GM23338 (cell line): ENCODE measurements at regions not wholly inside any gene's neighbourhood (a gene's known extent, or its start where the extent isn't known, plus 50 kb on each side); places are given as distances from the start of the nearest gene placed in this dataset.

ENCODE experiments used
- ATAC-seq: fragments of 200-7000 bp; cut with Tn5 transposase; 3 replicates; pipeline ENCODE4 v1.9.1; 2020
- DNase-seq: peaks from one replicate; pipeline ENCODE4 v3.0.0-alpha.2; 2015; ENCODE audit warnings: low spot score
- H2AFZ ChIP-seq: fragments of 200-600 bp; sonication (generic); 2 replicates; pipeline ENCODE4 v1.8.0; 2016; ENCODE audit warnings: antibody characterized with exemption, mild to moderate bottlenecking, moderate library complexity
- H3F3A ChIP-seq: fragments of 200-600 bp; sonication (generic); replicated peaks from 2 replicates; pipeline ENCODE4 v1.8.0; 2017; ENCODE audit warnings: antibody characterized with exemption, mixed run types, low read depth
- H3K27ac ChIP-seq: fragments of 200-600 bp; sonication (generic); 2 replicates; pipeline ENCODE4 v1.6.1; 2016; ENCODE audit warnings: low read depth
- H3K27me3 ChIP-seq: fragments of 200-600 bp; sonication (generic); 2 replicates; pipeline ENCODE4 v1.8.0; 2016; ENCODE audit warnings: mild to moderate bottlenecking, mixed run types, moderate library complexity; ENCODE audit not compliant: insufficient read depth
- H3K36me3 ChIP-seq: fragments of 200-600 bp; sonication (generic); 2 replicates; pipeline ENCODE4 v1.8.0; 2016; ENCODE audit warnings: mild to moderate bottlenecking; ENCODE audit not compliant: insufficient read depth
- H3K4me1 ChIP-seq: fragments of 200-600 bp; sonication (generic); 2 replicates; pipeline ENCODE4 v1.8.0; 2016; ENCODE audit warnings: mild to moderate bottlenecking, moderate library complexity; ENCODE audit not compliant: insufficient read depth
- H3K4me2 ChIP-seq: fragments of 200-600 bp; sonication (generic); 2 replicates; pipeline ENCODE4 v1.7.1; 2017; ENCODE audit warnings: mixed run types
- H3K4me3 ChIP-seq: fragments of 200-600 bp; sonication (generic); 2 replicates; pipeline ENCODE4 v1.6.1; 2016; ENCODE audit warnings: mixed run types
- H3K79me2 ChIP-seq: fragments of 200-600 bp; sonication (generic); replicated peaks from 2 replicates; pipeline ENCODE4 v1.8.0; 2017; ENCODE audit warnings: mild to moderate bottlenecking; ENCODE audit not compliant: insufficient read depth
- H3K9me2 ChIP-seq: fragments of 200-600 bp; sonication (generic); 2 replicates; pipeline ENCODE4 v1.8.0; 2017; ENCODE audit not compliant: insufficient read depth
- H4K20me1 ChIP-seq: fragments of 200-600 bp; sonication (generic); replicated peaks from 2 replicates; pipeline ENCODE4 v1.8.0; 2017; ENCODE audit warnings: mild to moderate bottlenecking; ENCODE audit not compliant: insufficient read depth
- H3K27ac Mint-ChIP-seq: 2 replicates; pipeline ENCODE4 v1.8.0; 2020; ENCODE audit warnings: inconsistent platforms, mild to moderate bottlenecking, moderate library complexity, mixed read lengths
- H3K27me3 Mint-ChIP-seq: 3 replicates; pipeline ENCODE4 v1.8.0; 2022; ENCODE audit warnings: low read depth, mild to moderate bottlenecking, moderate library complexity, mixed read lengths, inconsistent platforms; ENCODE audit not compliant: insufficient read depth, poor library complexity
- H3K36me3 Mint-ChIP-seq: 3 replicates; pipeline ENCODE4 v1.8.0; 2021; ENCODE audit warnings: low read depth, mild to moderate bottlenecking, inconsistent platforms, moderate library complexity, mixed read lengths
- H3K4me1 Mint-ChIP-seq: 3 replicates; pipeline ENCODE4 v1.8.0; 2020; ENCODE audit warnings: mild to moderate bottlenecking, inconsistent platforms, mixed read lengths
- H3K4me3 Mint-ChIP-seq: 3 replicates; pipeline ENCODE4 v1.8.0; 2021; ENCODE audit warnings: moderate library complexity, mild to moderate bottlenecking, inconsistent platforms, mixed read lengths
- H3K9me3 Mint-ChIP-seq: 3 replicates; pipeline ENCODE4 v1.8.0; 2020; ENCODE audit warnings: moderate library complexity, mild to moderate bottlenecking, inconsistent platforms, mixed read lengths
- CREB1 ChIP-seq: fragments of 250-450 bp; sonication (Bioruptor Pico); IDR thresholded peaks from 2 replicates; pipeline ENCODE4 v1.5.0; 2020; ENCODE audit warnings: low read depth, mild to moderate bottlenecking, moderate library complexity
- CTCF ChIP-seq, 2 experiments: fragments of 200-600 bp in 1 of 2; sonication (generic) in 1 of 2; conservative IDR thresholded peaks; 2 replicates each; pipeline versions ENCODE4 v1.5.1 to v1.6.1; 2016 to 2017; ENCODE audit warnings: antibody characterized with exemption in 2 of 2, low read depth in 2 of 2, mild to moderate bottlenecking in 2 of 2, moderate library complexity in 1 of 2
- JUNB ChIP-seq: IDR thresholded peaks from one replicate; pipeline ENCODE4 v1.6.1; 2016; ENCODE audit warnings: antibody characterized with exemption; ENCODE audit not compliant: unreplicated experiment
- POLR2AphosphoS5 ChIP-seq: IDR thresholded peaks from 2 replicates; pipeline ENCODE4 v1.6.1; 2016; ENCODE audit warnings: antibody characterized with exemption, low read depth
- TF ChIP-seq, protein P1 (sequence below): fragments of 250-450 bp; sonication (Bioruptor Pico); IDR thresholded peaks from 2 replicates; pipeline ENCODE4 v1.5.0; 2020; ENCODE audit warnings: mild to moderate bottlenecking, moderate library complexity

DNA sequence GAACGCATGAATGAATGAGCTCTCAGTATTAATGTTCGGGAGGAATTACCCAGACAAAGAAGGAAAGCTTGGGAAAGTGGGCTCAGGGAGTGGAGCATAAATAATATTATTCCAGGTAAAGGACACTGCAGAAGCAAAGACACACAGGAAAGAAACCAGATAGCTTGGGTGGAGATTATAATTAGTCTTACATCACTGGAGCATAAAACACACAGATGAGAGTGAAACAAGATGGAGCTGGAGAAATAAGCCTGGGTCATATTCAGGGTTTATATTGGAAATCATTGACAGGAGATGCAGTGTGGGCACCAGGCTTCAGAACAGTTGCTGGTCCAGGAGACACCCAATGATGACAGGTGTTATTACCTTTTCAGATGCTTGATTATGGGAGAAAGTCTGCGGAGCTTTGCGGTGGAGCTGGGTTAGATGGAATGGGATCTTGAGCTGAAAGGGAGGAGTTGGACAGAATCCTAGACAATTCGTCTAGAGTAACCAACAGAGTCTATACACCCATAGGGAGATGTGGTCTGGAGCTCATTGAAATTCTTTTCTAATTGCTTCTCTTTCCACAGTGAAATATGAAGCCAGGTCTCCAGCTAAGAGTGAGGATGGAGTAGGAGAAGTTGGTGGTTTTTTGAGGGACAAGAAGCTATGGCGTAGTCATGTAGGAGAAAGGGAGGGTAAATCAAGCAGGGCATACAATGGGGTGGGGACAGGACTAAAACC, 227.2 kb downstream of the FAM76B start:
- H3K4me2 ChIP-seq = no peak overlapping the region
- Mint-ChIP-seq H3K4me3 (no peak overlapping the region), H3K36me3 (no peaks in the 10 kb centered on the region), H3K27me3 (no peaks in the 10 kb centered on the region), H3K9me3 (no peaks in the 10 kb centered on the region; the same call in 2 of the 3 replicates), H3K27ac (no peak overlapping the region), H3K4me1 (no peaks in the 10 kb centered on the region)
- no peaks in the 10 kb centered on the region for H3K36me3 ChIP-seq
- DNase-seq (no peak), ATAC-seq (no peak)
- H3K79me2 ChIP-seq = no peaks in the 10 kb centered on the region
- no peaks in the 10 kb centered on the region for H3K27me3 ChIP-seq
- no peak overlapping the region for H3K27ac ChIP-seq
- no peak overlapping the region for H3K4me3 ChIP-seq
- TF ChIP-seq CTCF (conservative IDR thresholded peaks at IDR 0.05; ENCODE audit: low read depth in 2 of 2) (no peak), JUNB (no peak), CREB1 (CRISPR knock-in tag) (no peak), POLR2AphosphoS5 (no peak)
- TF ChIP-seq, protein P1, sequence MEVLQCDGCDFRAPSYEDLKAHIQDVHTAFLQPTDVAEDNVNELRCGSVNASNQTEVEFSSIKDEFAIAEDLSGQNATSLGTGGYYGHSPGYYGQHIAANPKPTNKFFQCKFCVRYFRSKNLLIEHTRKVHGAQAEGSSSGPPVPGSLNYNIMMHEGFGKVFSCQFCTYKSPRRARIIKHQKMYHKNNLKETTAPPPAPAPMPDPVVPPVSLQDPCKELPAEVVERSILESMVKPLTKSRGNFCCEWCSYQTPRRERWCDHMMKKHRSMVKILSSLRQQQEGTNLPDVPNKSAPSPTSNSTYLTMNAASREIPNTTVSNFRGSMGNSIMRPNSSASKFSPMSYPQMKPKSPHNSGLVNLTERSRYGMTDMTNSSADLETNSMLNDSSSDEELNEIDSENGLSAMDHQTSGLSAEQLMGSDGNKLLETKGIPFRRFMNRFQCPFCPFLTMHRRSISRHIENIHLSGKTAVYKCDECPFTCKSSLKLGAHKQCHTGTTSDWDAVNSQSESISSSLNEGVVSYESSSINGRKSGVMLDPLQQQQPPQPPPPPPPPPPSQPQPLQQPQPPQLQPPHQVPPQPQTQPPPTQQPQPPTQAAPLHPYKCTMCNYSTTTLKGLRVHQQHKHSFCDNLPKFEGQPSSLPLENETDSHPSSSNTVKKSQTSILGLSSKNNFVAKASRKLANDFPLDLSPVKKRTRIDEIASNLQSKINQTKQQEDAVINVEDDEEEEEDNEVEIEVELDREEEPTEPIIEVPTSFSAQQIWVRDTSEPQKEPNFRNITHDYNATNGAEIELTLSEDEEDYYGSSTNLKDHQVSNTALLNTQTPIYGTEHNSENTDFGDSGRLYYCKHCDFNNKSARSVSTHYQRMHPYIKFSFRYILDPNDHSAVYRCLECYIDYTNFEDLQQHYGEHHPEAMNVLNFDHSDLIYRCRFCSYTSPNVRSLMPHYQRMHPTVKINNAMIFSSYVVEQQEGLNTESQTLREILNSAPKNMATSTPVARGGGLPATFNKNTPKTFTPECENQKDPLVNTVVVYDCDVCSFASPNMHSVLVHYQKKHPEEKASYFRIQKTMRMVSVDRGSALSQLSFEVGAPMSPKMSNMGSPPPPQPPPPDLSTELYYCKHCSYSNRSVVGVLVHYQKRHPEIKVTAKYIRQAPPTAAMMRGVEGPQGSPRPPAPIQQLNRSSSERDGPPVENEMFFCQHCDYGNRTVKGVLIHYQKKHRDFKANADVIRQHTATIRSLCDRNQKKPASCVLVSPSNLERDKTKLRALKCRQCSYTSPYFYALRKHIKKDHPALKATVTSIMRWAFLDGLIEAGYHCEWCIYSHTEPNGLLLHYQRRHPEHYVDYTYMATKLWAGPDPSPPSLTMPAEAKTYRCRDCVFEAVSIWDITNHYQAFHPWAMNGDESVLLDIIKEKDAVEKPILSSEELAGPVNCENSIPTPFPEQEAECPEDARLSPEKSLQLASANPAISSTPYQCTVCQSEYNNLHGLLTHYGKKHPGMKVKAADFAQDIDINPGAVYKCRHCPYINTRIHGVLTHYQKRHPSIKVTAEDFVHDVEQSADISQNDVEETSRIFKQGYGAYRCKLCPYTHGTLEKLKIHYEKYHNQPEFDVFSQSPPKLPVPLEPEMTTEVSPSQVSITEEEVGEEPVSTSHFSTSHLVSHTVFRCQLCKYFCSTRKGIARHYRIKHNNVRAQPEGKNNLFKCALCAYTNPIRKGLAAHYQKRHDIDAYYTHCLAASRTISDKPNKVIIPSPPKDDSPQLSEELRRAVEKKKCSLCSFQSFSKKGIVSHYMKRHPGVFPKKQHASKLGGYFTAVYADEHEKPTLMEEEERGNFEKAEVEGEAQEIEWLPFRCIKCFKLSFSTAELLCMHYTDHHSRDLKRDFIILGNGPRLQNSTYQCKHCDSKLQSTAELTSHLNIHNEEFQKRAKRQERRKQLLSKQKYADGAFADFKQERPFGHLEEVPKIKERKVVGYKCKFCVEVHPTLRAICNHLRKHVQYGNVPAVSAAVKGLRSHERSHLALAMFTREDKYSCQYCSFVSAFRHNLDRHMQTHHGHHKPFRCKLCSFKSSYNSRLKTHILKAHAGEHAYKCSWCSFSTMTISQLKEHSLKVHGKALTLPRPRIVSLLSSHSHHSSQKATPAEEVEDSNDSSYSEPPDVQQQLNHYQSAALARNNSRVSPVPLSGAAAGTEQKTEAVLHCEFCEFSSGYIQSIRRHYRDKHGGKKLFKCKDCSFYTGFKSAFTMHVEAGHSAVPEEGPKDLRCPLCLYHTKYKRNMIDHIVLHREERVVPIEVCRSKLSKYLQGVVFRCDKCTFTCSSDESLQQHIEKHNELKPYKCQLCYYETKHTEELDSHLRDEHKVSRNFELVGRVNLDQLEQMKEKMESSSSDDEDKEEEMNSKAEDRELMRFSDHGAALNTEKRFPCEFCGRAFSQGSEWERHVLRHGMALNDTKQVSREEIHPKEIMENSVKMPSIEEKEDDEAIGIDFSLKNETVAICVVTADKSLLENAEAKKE (CRISPR knock-in tag) = no peak
- H3K4me1 ChIP-seq = no peaks in the 10 kb centered on the region
- no peak overlapping the region; the same call in 1 of the 2 replicates for H2AFZ ChIP-seq
- H3K9me2 ChIP-seq = peaks cover 26% of the 10 kb centered on the region; the same call in 1 of the 2 replicates
- no peaks in the 10 kb centered on the region for H3F3A ChIP-seq
- H4K20me1 ChIP-seq = no peaks in the 10 kb centered on the region
